Mesenchymal stem cell (in vitro differentiated cells and primary cell): ENCODE measurements at regions not wholly inside any gene's neighbourhood (a gene's known extent, or its start where the extent isn't known, plus 50 kb on each side); places are given as distances from the start of the nearest gene placed in this dataset.

ENCODE experiments used
- DNase-seq: peaks from one replicate; pipeline ENCODE4 v3.0.0-alpha.2; 2013
- H2AFZ ChIP-seq: one replicate; pipeline ENCODE4 v1.6.1; 2013; ENCODE audit warnings: low read depth, mild to moderate bottlenecking, control low read depth, inconsistent platforms, low read length, moderate library complexity
- H2AK5ac ChIP-seq: 2 replicates; pipeline ENCODE4 v1.6.1; 2013; ENCODE audit warnings: low read length, moderate library complexity, mild to moderate bottlenecking, inconsistent platforms; ENCODE audit not compliant: severe bottlenecking
- H2BK120ac ChIP-seq: one replicate; pipeline ENCODE4 v1.6.1; 2013; ENCODE audit warnings: low read depth, mild to moderate bottlenecking, inconsistent platforms, low read length, moderate library complexity
- H2BK12ac ChIP-seq, 2 experiments: one replicate each; pipeline ENCODE4 v1.6.1; 2013; ENCODE audit warnings: inconsistent platforms in 2 of 2, low read length in 2 of 2, mild to moderate bottlenecking in 2 of 2, moderate library complexity in 2 of 2, control low read depth in 1 of 2
- H2BK15ac ChIP-seq: one replicate; pipeline ENCODE4 v1.6.1; 2013; ENCODE audit warnings: mild to moderate bottlenecking, low read depth, inconsistent platforms; ENCODE audit not compliant: poor library complexity, severe bottlenecking
- H2BK5ac ChIP-seq: 2 replicates; pipeline ENCODE4 v1.6.1; 2013; ENCODE audit warnings: low read depth, mild to moderate bottlenecking, low read length, control low read depth, inconsistent platforms; ENCODE audit not compliant: poor library complexity, severe bottlenecking
- H3K14ac ChIP-seq, 2 experiments: one replicate each; pipeline ENCODE4 v1.6.1; 2013; ENCODE audit warnings: inconsistent platforms in 2 of 2, low read length in 2 of 2, control low read depth in 1 of 2, mild to moderate bottlenecking in 1 of 2, moderate library complexity in 1 of 2
- H3K18ac ChIP-seq, 2 experiments: one replicate each; pipeline ENCODE4 v1.6.1; 2013; ENCODE audit warnings: inconsistent platforms in 2 of 2, low read length in 2 of 2, control low read depth in 1 of 2, low read depth in 1 of 2, mild to moderate bottlenecking in 1 of 2
- H3K23ac ChIP-seq, 2 experiments: one replicate each; pipeline ENCODE4 v1.6.1; 2013; ENCODE audit warnings: inconsistent platforms in 2 of 2, low read length in 2 of 2, mild to moderate bottlenecking in 2 of 2, moderate library complexity in 2 of 2, control low read depth in 1 of 2
- H3K27ac ChIP-seq: 2 replicates; pipeline ENCODE4 v1.5.1; 2013; ENCODE audit warnings: mild to moderate bottlenecking, moderate library complexity, low read length, control low read depth, inconsistent platforms; ENCODE audit not compliant: poor library complexity, severe bottlenecking
- H3K27me3 ChIP-seq, 2 experiments: 2 replicates each; pipeline versions ENCODE4 v1.6.1 to v1.7.0; 2013; ENCODE audit warnings: low read length in 2 of 2, mild to moderate bottlenecking in 2 of 2, moderate library complexity in 2 of 2, control low read depth in 1 of 2, inconsistent platforms in 1 of 2; ENCODE audit not compliant: control insufficient read depth in 1 of 2, insufficient read depth in 1 of 2
- H3K36me3 ChIP-seq, 2 experiments: 2 replicates each; pipeline versions ENCODE4 v1.6.1 to v1.7.0; 2013; ENCODE audit warnings: low read length in 2 of 2, control low read depth in 1 of 2, inconsistent platforms in 1 of 2, low read depth in 1 of 2, mild to moderate bottlenecking in 1 of 2; ENCODE audit not compliant: insufficient read depth in 2 of 2, control insufficient read depth in 1 of 2
- H3K4ac ChIP-seq, 2 experiments: one replicate each; pipeline ENCODE4 v1.6.1; 2013; ENCODE audit warnings: inconsistent platforms in 2 of 2, low read length in 2 of 2, mild to moderate bottlenecking in 2 of 2, moderate library complexity in 2 of 2, control low read depth in 1 of 2, low read depth in 1 of 2
- H3K4me1 ChIP-seq: 2 replicates; pipeline ENCODE4 v1.6.1; 2013; ENCODE audit warnings: low read depth, low read length, control low read depth; ENCODE audit not compliant: control insufficient read depth, insufficient read depth
- H3K4me2 ChIP-seq: 2 replicates; pipeline ENCODE4 v1.6.1; 2013; ENCODE audit warnings: low read length, mild to moderate bottlenecking, inconsistent platforms; ENCODE audit not compliant: poor library complexity, severe bottlenecking
- H3K4me3 ChIP-seq, 2 experiments: 2 replicates each; pipeline versions ENCODE4 v1.5.1 to v1.7.0; 2013; ENCODE audit warnings: low read length in 2 of 2, mild to moderate bottlenecking in 2 of 2, control low read depth in 1 of 2, low read depth in 1 of 2; ENCODE audit not compliant: insufficient read depth in 1 of 2
- H3K79me1 ChIP-seq: replicated peaks from 2 replicates; pipeline ENCODE4 v1.6.1; 2013; ENCODE audit warnings: mild to moderate bottlenecking, control low read depth, low read length, inconsistent platforms; ENCODE audit not compliant: poor library complexity, severe bottlenecking
- H3K9ac ChIP-seq: 2 replicates; pipeline ENCODE4 v1.7.0; 2013; ENCODE audit warnings: mild to moderate bottlenecking, low read length, moderate library complexity
- H3K9me3 ChIP-seq: 2 replicates; pipeline ENCODE4 v1.7.0; 2013; ENCODE audit warnings: mild to moderate bottlenecking, low read length; ENCODE audit not compliant: control insufficient read depth
- H4K8ac ChIP-seq: one replicate; pipeline ENCODE4 v1.6.1; 2013; ENCODE audit warnings: inconsistent platforms, mild to moderate bottlenecking, low read length, moderate library complexity
- H4K91ac ChIP-seq: one replicate; pipeline ENCODE4 v1.6.1; 2013; ENCODE audit warnings: mild to moderate bottlenecking, low read length, inconsistent platforms
- WGBS: methylation state at CpG from one replicate; pipeline ENCODE4 v1.1.7; 2013; ENCODE audit warnings: mixed read lengths; 5-methylcytosine and 5-hydroxymethylcytosine counted together

GRCh38 chr14:49484180-49484579, 102.0 kb downstream of the RPS29 start:
- Histone ChIP-seq H3K4me1 (no peaks in the 10 kb centered on the region), H3K9me3 (peaks cover 3% of the 10 kb centered on the region), H3K14ac (no peak overlapping the region), H3K9ac (no peak overlapping the region), H2BK12ac (no peak overlapping the region), H3K18ac (no peak overlapping the region), H3K23ac (no peak overlapping the region), H2BK15ac (no peak overlapping the region), H2BK120ac (no peak overlapping the region), H3K4me2 (no peak overlapping the region), H4K8ac (no peak overlapping the region), H3K4ac (no peak overlapping the region), H3K27me3 (peaks cover 0 to 14% of the 10 kb centered on the region in 2 experiments), H2BK5ac (no peak overlapping the region), H3K27ac (no peak overlapping the region), H3K79me1 (no peaks in the 10 kb centered on the region), H4K91ac (no peak overlapping the region), H3K36me3 (no peaks in the 10 kb centered on the region), H2AK5ac (no peak overlapping the region), H3K4me3 (no peak overlapping the region), H2AFZ (no peak overlapping the region)
- DNase-seq = no peak
- whole genome bisulfite sequencing = 85% methylated on average over 2 of the region's 2 CpGs

- DNase-seq = no peak
- no peak overlapping the region for H2BK12ac ChIP-seq
- H3K9me3 ChIP-seq = peaks cover 3% of the 10 kb centered on the region
- no peak overlapping the region for H3K18ac ChIP-seq
- 32% methylated on average over 1 of the region's 1 CpG for WGBS
- no peak overlapping the region for H4K91ac ChIP-seq
- H3K14ac ChIP-seq = no peak overlapping the region
- H3K27ac ChIP-seq = no peak overlapping the region
- no peak overlapping the region for H2BK120ac ChIP-seq
- no peak overlapping the region for H2BK5ac ChIP-seq
- H3K4me3 ChIP-seq = no peak overlapping the region
- H2AK5ac ChIP-seq = no peak overlapping the region
- no peak overlapping the region for H3K4me2 ChIP-seq
- no peak overlapping the region for H2BK15ac ChIP-seq
- H3K4ac ChIP-seq = no peak overlapping the region
- H3K9ac ChIP-seq = no peak overlapping the region
- H4K8ac ChIP-seq = no peak overlapping the region
- no peaks in the 10 kb centered on the region for H3K79me1 ChIP-seq
- H3K36me3 ChIP-seq = no peaks in the 10 kb centered on the region
- no peaks in the 10 kb centered on the region for H3K4me1 ChIP-seq
- no peak overlapping the region for H3K23ac ChIP-seq
- H2AFZ ChIP-seq = no peak overlapping the region
- H3K27me3 ChIP-seq = peaks cover 0 to 14% of the 10 kb centered on the region in 2 experiments
Measured at GRCh38 chr14:49483268-49483667, 102.9 kb downstream of the RPS29 start.

GRCh38 chr14:49480979-49481498, 105.1 kb downstream of the RPS29 start:
- H4K8ac ChIP-seq = no peak overlapping the region
- no peak overlapping the region for H3K27ac ChIP-seq
- no peak overlapping the region for H3K9ac ChIP-seq
- no peak for DNase-seq
- H3K18ac ChIP-seq = no peak overlapping the region
- peaks cover 0 to 14% of the 10 kb centered on the region in 2 experiments for H3K27me3 ChIP-seq
- H2BK12ac ChIP-seq = no peak overlapping the region
- no peak overlapping the region for H2BK15ac ChIP-seq
- no peak overlapping the region for H3K23ac ChIP-seq
- H3K14ac ChIP-seq = no peak overlapping the region
- H3K9me3 ChIP-seq = peaks cover 3% of the 10 kb centered on the region
- no peaks in the 10 kb centered on the region for H3K4me1 ChIP-seq
- H2BK120ac ChIP-seq = no peak overlapping the region
- no peaks in the 10 kb centered on the region for H3K36me3 ChIP-seq
- no peak overlapping the region for H2AK5ac ChIP-seq
- H4K91ac ChIP-seq = no peak overlapping the region
- H3K4me2 ChIP-seq = no peak overlapping the region
- H2AFZ ChIP-seq = no peak overlapping the region
- H3K4ac ChIP-seq = no peak overlapping the region
- H3K4me3 ChIP-seq = no peak overlapping the region
- H2BK5ac ChIP-seq = no peak overlapping the region
- H3K79me1 ChIP-seq = no peaks in the 10 kb centered on the region

- no peak overlapping the region for H3K23ac ChIP-seq
- no peak overlapping the region for H3K4me3 ChIP-seq
- H3K36me3 ChIP-seq = no peaks in the 10 kb centered on the region
- WGBS = 77% methylated on average over 3 of the region's 3 CpGs
- no peaks in the 10 kb centered on the region for H3K79me1 ChIP-seq
- no peak overlapping the region for H3K27ac ChIP-seq
- H2BK120ac ChIP-seq = no peak overlapping the region
- no peak overlapping the region for H4K8ac ChIP-seq
- DNase-seq = no peak
- no peak overlapping the region for H3K14ac ChIP-seq
- H2BK12ac ChIP-seq = no peak overlapping the region
- peaks cover 3% of the 10 kb centered on the region for H3K9me3 ChIP-seq
- no peaks in the 10 kb centered on the region for H3K4me1 ChIP-seq
- H3K4ac ChIP-seq = no peak overlapping the region
- H2AK5ac ChIP-seq = no peak overlapping the region
- no peak overlapping the region for H3K9ac ChIP-seq
- H4K91ac ChIP-seq = no peak overlapping the region
- peaks cover 0 to 12% of the 10 kb centered on the region in 2 experiments for H3K27me3 ChIP-seq
- no peak overlapping the region for H3K18ac ChIP-seq
- no peak overlapping the region for H3K4me2 ChIP-seq
- H2AFZ ChIP-seq = no peak overlapping the region
- no peak overlapping the region for H2BK5ac ChIP-seq
- H2BK15ac ChIP-seq = no peak overlapping the region
Measured at GRCh38 chr14:49480053-49480760, 106.0 kb downstream of the RPS29 start.
